PC-9 (cell line): ENCODE measurements at regions not wholly inside any gene's neighbourhood (a gene's known extent, or its start where the extent isn't known, plus 50 kb on each side); places are given as distances from the start of the nearest gene placed in this dataset.

Experiments
- EZH2 ChIP-seq: fragments of 200-600 bp; sonication (generic); IDR thresholded peaks from 2 replicates; pipeline ENCODE4 v1.8.0; 2017; ENCODE audit warnings: antibody characterized with exemption, low read depth
- TF ChIP-seq, protein P1 (sequence below): fragments of 200-600 bp; sonication (generic); conservative IDR thresholded peaks from 2 replicates; pipeline ENCODE4 v1.6.1; 2017; ENCODE audit warnings: mixed run types, antibody characterized with exemption, mild to moderate bottlenecking, moderate library complexity

DNA sequence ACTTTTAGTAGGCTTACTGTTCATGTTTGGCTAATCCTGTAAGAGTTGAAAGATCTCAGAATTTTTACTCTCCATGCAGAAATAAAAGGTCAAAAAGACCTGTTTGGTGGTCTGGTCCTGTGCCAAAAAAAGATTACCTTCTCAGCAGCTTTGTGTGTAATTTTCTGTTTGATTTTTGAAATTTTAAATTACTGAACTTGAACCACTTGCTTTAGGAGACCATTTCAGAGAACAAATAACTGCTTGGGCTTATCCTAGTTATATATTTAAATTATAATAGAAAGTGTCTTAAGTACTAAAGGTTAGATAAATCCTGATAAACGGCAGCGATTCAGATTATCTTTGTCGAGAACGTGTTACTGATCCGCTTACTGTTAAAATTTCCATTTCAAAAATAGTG, 118.3 kb upstream of the GRIK2 start:
- TF ChIP-seq, protein P1, sequence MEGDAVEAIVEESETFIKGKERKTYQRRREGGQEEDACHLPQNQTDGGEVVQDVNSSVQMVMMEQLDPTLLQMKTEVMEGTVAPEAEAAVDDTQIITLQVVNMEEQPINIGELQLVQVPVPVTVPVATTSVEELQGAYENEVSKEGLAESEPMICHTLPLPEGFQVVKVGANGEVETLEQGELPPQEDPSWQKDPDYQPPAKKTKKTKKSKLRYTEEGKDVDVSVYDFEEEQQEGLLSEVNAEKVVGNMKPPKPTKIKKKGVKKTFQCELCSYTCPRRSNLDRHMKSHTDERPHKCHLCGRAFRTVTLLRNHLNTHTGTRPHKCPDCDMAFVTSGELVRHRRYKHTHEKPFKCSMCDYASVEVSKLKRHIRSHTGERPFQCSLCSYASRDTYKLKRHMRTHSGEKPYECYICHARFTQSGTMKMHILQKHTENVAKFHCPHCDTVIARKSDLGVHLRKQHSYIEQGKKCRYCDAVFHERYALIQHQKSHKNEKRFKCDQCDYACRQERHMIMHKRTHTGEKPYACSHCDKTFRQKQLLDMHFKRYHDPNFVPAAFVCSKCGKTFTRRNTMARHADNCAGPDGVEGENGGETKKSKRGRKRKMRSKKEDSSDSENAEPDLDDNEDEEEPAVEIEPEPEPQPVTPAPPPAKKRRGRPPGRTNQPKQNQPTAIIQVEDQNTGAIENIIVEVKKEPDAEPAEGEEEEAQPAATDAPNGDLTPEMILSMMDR, result no peak
- no peak for TF ChIP-seq EZH2
